GM23338 (cell line): ENCODE measurements at regions not wholly inside any gene's neighbourhood (a gene's known extent, or its start where the extent isn't known, plus 50 kb on each side); places are given as distances from the start of the nearest gene placed in this dataset.
"Not testable (repeated sequence)": the region's sequence is repeated elsewhere in the genome, so short reads cannot be mapped to it uniquely, and the experiment has no call there.

Experiments used
- ATAC-seq: fragments of 200-7000 bp; cut with Tn5 transposase; 3 replicates; pipeline ENCODE4 v1.9.1; 2020
- DNase-seq: peaks from one replicate; pipeline ENCODE4 v3.0.0-alpha.2; 2015; ENCODE audit warnings: low spot score
- H2AFZ ChIP-seq: fragments of 200-600 bp; sonication (generic); 2 replicates; pipeline ENCODE4 v1.8.0; 2016; ENCODE audit warnings: antibody characterized with exemption, mild to moderate bottlenecking, moderate library complexity
- H3F3A ChIP-seq: fragments of 200-600 bp; sonication (generic); replicated peaks from 2 replicates; pipeline ENCODE4 v1.8.0; 2017; ENCODE audit warnings: antibody characterized with exemption, mixed run types, low read depth
- H3K27ac ChIP-seq: fragments of 200-600 bp; sonication (generic); 2 replicates; pipeline ENCODE4 v1.6.1; 2016; ENCODE audit warnings: low read depth
- H3K27me3 ChIP-seq: fragments of 200-600 bp; sonication (generic); 2 replicates; pipeline ENCODE4 v1.8.0; 2016; ENCODE audit warnings: mild to moderate bottlenecking, mixed run types, moderate library complexity; ENCODE audit not compliant: insufficient read depth
- H3K36me3 ChIP-seq: fragments of 200-600 bp; sonication (generic); 2 replicates; pipeline ENCODE4 v1.8.0; 2016; ENCODE audit warnings: mild to moderate bottlenecking; ENCODE audit not compliant: insufficient read depth
- H3K4me1 ChIP-seq: fragments of 200-600 bp; sonication (generic); 2 replicates; pipeline ENCODE4 v1.8.0; 2016; ENCODE audit warnings: mild to moderate bottlenecking, moderate library complexity; ENCODE audit not compliant: insufficient read depth
- H3K4me2 ChIP-seq: fragments of 200-600 bp; sonication (generic); 2 replicates; pipeline ENCODE4 v1.7.1; 2017; ENCODE audit warnings: mixed run types
- H3K4me3 ChIP-seq: fragments of 200-600 bp; sonication (generic); 2 replicates; pipeline ENCODE4 v1.6.1; 2016; ENCODE audit warnings: mixed run types
- H3K79me2 ChIP-seq: fragments of 200-600 bp; sonication (generic); replicated peaks from 2 replicates; pipeline ENCODE4 v1.8.0; 2017; ENCODE audit warnings: mild to moderate bottlenecking; ENCODE audit not compliant: insufficient read depth
- H3K9me2 ChIP-seq: fragments of 200-600 bp; sonication (generic); 2 replicates; pipeline ENCODE4 v1.8.0; 2017; ENCODE audit not compliant: insufficient read depth
- H4K20me1 ChIP-seq: fragments of 200-600 bp; sonication (generic); replicated peaks from 2 replicates; pipeline ENCODE4 v1.8.0; 2017; ENCODE audit warnings: mild to moderate bottlenecking; ENCODE audit not compliant: insufficient read depth
- H3K27ac Mint-ChIP-seq: 2 replicates; pipeline ENCODE4 v1.8.0; 2020; ENCODE audit warnings: inconsistent platforms, mild to moderate bottlenecking, moderate library complexity, mixed read lengths
- H3K27me3 Mint-ChIP-seq: 3 replicates; pipeline ENCODE4 v1.8.0; 2022; ENCODE audit warnings: low read depth, mild to moderate bottlenecking, moderate library complexity, mixed read lengths, inconsistent platforms; ENCODE audit not compliant: insufficient read depth, poor library complexity
- H3K36me3 Mint-ChIP-seq: 3 replicates; pipeline ENCODE4 v1.8.0; 2021; ENCODE audit warnings: low read depth, mild to moderate bottlenecking, inconsistent platforms, moderate library complexity, mixed read lengths
- H3K4me1 Mint-ChIP-seq: 3 replicates; pipeline ENCODE4 v1.8.0; 2020; ENCODE audit warnings: mild to moderate bottlenecking, inconsistent platforms, mixed read lengths
- H3K4me3 Mint-ChIP-seq: 3 replicates; pipeline ENCODE4 v1.8.0; 2021; ENCODE audit warnings: moderate library complexity, mild to moderate bottlenecking, inconsistent platforms, mixed read lengths
- H3K9me3 Mint-ChIP-seq: 3 replicates; pipeline ENCODE4 v1.8.0; 2020; ENCODE audit warnings: moderate library complexity, mild to moderate bottlenecking, inconsistent platforms, mixed read lengths
- CREB1 ChIP-seq: fragments of 250-450 bp; sonication (Bioruptor Pico); IDR thresholded peaks from 2 replicates; pipeline ENCODE4 v1.5.0; 2020; ENCODE audit warnings: low read depth, mild to moderate bottlenecking, moderate library complexity
- CTCF ChIP-seq, 2 experiments: fragments of 200-600 bp in 1 of 2; sonication (generic) in 1 of 2; conservative IDR thresholded peaks; 2 replicates each; pipeline versions ENCODE4 v1.5.1 to v1.6.1; 2016 to 2017; ENCODE audit warnings: antibody characterized with exemption in 2 of 2, low read depth in 2 of 2, mild to moderate bottlenecking in 2 of 2, moderate library complexity in 1 of 2
- ETS1 ChIP-seq: IDR thresholded peaks from 2 replicates; pipeline ENCODE4 v1.6.1; 2016; ENCODE audit warnings: antibody characterized with exemption
- EZH2 ChIP-seq: fragments of 200-600 bp; sonication (generic); IDR thresholded peaks from one replicate; pipeline ENCODE4 v1.8.0; 2017; ENCODE audit warnings: antibody characterized with exemption, mild to moderate bottlenecking, low read depth; ENCODE audit not compliant: unreplicated experiment
- REST ChIP-seq: IDR thresholded peaks from one replicate; pipeline ENCODE4 v1.6.1; 2018; ENCODE audit warnings: antibody characterized with exemption; ENCODE audit not compliant: unreplicated experiment
- ZNF331 ChIP-seq: fragments of 250-450 bp; sonication (Bioruptor Pico); IDR thresholded peaks from 2 replicates; pipeline ENCODE4 v1.5.0; 2020; ENCODE audit warnings: low read depth, mild to moderate bottlenecking, moderate library complexity
- ZNF462 ChIP-seq: fragments of 250-450 bp; sonication (Bioruptor Pico); IDR thresholded peaks from 2 replicates; pipeline ENCODE4 v1.5.0; 2020; ENCODE audit warnings: mild to moderate bottlenecking, moderate library complexity

- H3K79me2 ChIP-seq, H3K4me2 ChIP-seq, H4K20me1 ChIP-seq, H3K4me1 ChIP-seq, H3F3A ChIP-seq, H3K27ac ChIP-seq, H3K4me1 Mint-ChIP-seq, H3K36me3 ChIP-seq, H3K4me3 Mint-ChIP-seq, H3K4me3 ChIP-seq, H3K27ac Mint-ChIP-seq, H3K9me2 ChIP-seq, H3K27me3 ChIP-seq, ATAC-seq, H2AFZ ChIP-seq, DNase-seq: not testable (repeated sequence)
- Mint-ChIP-seq H3K36me3 (peaks cover 78% of the 10 kb centered on the region), H3K27me3 (peaks cover 18% of the 10 kb centered on the region), H3K9me3 (peaks cover 98% of the 10 kb centered on the region)
These were observed 287.8 kb downstream of the ALG10 start for GRCh38 chr12:34309806-34310804.

- no peaks in the 10 kb centered on the region for H3K9me2 ChIP-seq
- peaks cover 98% of the 10 kb centered on the region for H3K9me3 Mint-ChIP-seq
- H3K4me3 Mint-ChIP-seq: no peak overlapping the region
- peaks cover 80% of the 10 kb centered on the region for H3K36me3 Mint-ChIP-seq
- H3K27me3 ChIP-seq: no peaks in the 10 kb centered on the region
- ATAC-seq (no peak), DNase-seq (no peak)
- H3K27ac Mint-ChIP-seq: no peak overlapping the region
- H2AFZ ChIP-seq: no peak overlapping the region
- no peaks in the 10 kb centered on the region for H4K20me1 ChIP-seq
- H3K4me1 Mint-ChIP-seq: no peaks in the 10 kb centered on the region
- no peaks in the 10 kb centered on the region for H3K79me2 ChIP-seq
- no peak overlapping the region for H3K4me2 ChIP-seq
- H3K4me1 ChIP-seq: no peaks in the 10 kb centered on the region
- peaks cover 18% of the 10 kb centered on the region for H3K27me3 Mint-ChIP-seq
- no peaks in the 10 kb centered on the region for H3K36me3 ChIP-seq
- no peak overlapping the region for H3K4me3 ChIP-seq
- no peak overlapping the region for H3K27ac ChIP-seq
- H3F3A ChIP-seq: no peaks in the 10 kb centered on the region
- TF ChIP-seq CTCF (conservative IDR thresholded peaks at IDR 0.05; ENCODE audit: low read depth in 2 of 2): no peak
- no peak for TF ChIP-seq REST
- no peak for TF ChIP-seq CREB1
- TF ChIP-seq EZH2: no peak
- TF ChIP-seq ETS1: no peak
- no peak for TF ChIP-seq ZNF331 (CRISPR knock-in tag)
- no peak for TF ChIP-seq ZNF462 (CRISPR knock-in tag)
These were observed 289.0 kb downstream of the ALG10 start for GRCh38 chr12:34311337-34311736.
